ENCODE measurements at regions not wholly inside any gene's neighbourhood (a gene's known extent, or its start where the extent isn't known, plus 50 kb on each side); places are given as distances from the start of the nearest gene placed in this dataset.

DNA sequence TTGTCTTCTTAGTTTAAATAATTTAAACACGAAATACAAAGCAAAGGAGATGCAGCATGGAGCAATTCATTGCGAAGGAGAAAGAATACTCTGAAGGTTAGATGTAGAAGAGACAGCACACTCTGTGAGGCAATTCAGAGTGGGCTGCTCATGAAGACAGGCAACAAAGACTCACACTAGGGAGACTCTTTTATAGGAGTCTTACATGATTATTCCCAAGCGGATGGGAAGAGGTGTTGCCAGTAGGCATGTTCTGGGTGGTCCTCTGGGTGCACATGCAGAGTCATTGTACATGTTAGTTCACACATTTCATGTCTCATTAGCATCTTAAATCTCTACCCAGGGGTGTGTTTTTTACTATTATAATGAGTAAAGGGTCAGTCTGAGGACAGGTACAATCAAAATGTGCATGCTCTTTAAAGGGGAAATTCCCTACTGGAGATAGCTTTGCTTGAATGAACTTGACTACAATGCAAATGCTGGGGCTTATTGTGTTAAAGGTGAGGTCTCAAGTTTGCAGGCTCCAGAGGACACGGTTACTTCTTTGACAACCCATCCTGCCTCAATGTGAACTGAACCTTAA lies 275.5 kb downstream of the CDH19 start:
- no peak for TF ChIP-seq EZH2 (IDR thresholded peaks at IDR 0.05; ENCODE audit: borderline replicate concordance, low read length)
- TF ChIP-seq CTCF (IDR thresholded peaks at IDR 0.05; ENCODE audit: low read length), result no peak
- Histone ChIP-seq H3K9me3 (ENCODE audit: low read length) (no peaks in the 10 kb centered on the region), H3K36me3 (ENCODE audit: insufficient read depth, low read length) (no peaks in the 10 kb centered on the region), H4K20me1 (ENCODE audit: insufficient read depth, low read length) (no peaks in the 10 kb centered on the region), H3K4me1 (ENCODE audit: insufficient read depth, low read length, severe bottlenecking) (no peaks in the 10 kb centered on the region), H3K79me2 (ENCODE audit: insufficient read depth, low read length) (no peaks in the 10 kb centered on the region), H3K27ac (ENCODE audit: low read depth, low read length, poor library complexity, severe bottlenecking) (no peak overlapping the region), H3F3A (ENCODE audit: insufficient read depth, low read length) (no peaks in the 10 kb centered on the region), H3K4me3 (ENCODE audit: low read depth, low read length, poor library complexity, severe bottlenecking) (no peak overlapping the region), H3K9ac (ENCODE audit: low read length) (no peak overlapping the region), H3K9me2 (ENCODE audit: low read depth, low read length) (no peaks in the 10 kb centered on the region), H2AFZ (ENCODE audit: low read length) (no peak overlapping the region), H3K27me3 (ENCODE audit: insufficient read depth, low read length) (no peaks in the 10 kb centered on the region), H3K4me2 (ENCODE audit: low read length) (no peak overlapping the region)

DNA sequence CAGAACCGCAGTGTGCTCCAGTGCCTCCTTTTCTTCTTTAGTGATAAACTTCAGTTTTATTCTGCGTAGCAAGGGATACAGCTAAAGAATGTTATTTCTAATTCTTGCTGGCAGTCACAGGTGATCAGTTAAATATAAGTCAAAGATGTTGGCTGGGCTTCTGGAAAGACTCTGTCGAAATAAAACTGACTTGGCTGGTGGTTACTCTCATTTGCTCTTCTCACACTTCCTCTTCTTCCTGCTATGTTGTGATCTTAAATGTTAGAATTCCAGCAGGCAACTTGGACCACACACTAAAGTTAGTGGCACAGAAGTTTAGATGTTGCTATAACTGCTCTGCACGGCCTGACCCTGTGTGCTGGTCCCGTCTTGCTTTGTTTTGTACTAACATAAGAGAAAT lies 278.6 kb downstream of the CDH19 start:
- H4K20me1 ChIP-seq (ENCODE audit: insufficient read depth, low read length), result no peaks in the 10 kb centered on the region

GRCh38 chr18:66324616-66325015 lies 279.3 kb downstream of the CDH19 start:
- H3K36me3 ChIP-seq (ENCODE audit: insufficient read depth, low read length), result no peaks in the 10 kb centered on the region
- H3K4me3 ChIP-seq (ENCODE audit: low read depth, low read length, poor library complexity, severe bottlenecking), result no peak overlapping the region
- no peaks in the 10 kb centered on the region for H3F3A ChIP-seq (ENCODE audit: insufficient read depth, low read length)
- no peaks in the 10 kb centered on the region for H3K27me3 ChIP-seq (ENCODE audit: insufficient read depth, low read length)
- no peaks in the 10 kb centered on the region for H3K9me3 ChIP-seq (ENCODE audit: low read length)
- no peaks in the 10 kb centered on the region for H3K9me2 ChIP-seq (ENCODE audit: low read depth, low read length)
- no peak overlapping the region for H3K4me2 ChIP-seq (ENCODE audit: low read length)
- no peak overlapping the region for H3K27ac ChIP-seq (ENCODE audit: low read depth, low read length, poor library complexity, severe bottlenecking)
- no peaks in the 10 kb centered on the region for H4K20me1 ChIP-seq (ENCODE audit: insufficient read depth, low read length)
- TF ChIP-seq CTCF (IDR thresholded peaks at IDR 0.05; ENCODE audit: low read length), result no peak
- TF ChIP-seq EZH2 (IDR thresholded peaks at IDR 0.05; ENCODE audit: borderline replicate concordance, low read length), result no peak
- H3K79me2 ChIP-seq (ENCODE audit: insufficient read depth, low read length), result no peaks in the 10 kb centered on the region
- H3K4me1 ChIP-seq (ENCODE audit: insufficient read depth, low read length, severe bottlenecking), result no peaks in the 10 kb centered on the region
- H3K9ac ChIP-seq (ENCODE audit: low read length), result no peak overlapping the region
- no peak overlapping the region for H2AFZ ChIP-seq (ENCODE audit: low read length)

More for the DNA sequence above, 278.6 kb downstream of the CDH19 start:
- no peaks in the 10 kb centered on the region for H3K9me2 ChIP-seq (ENCODE audit: low read depth, low read length)
- TF ChIP-seq CTCF (IDR thresholded peaks at IDR 0.05; ENCODE audit: low read length), result no peak
- TF ChIP-seq EZH2 (IDR thresholded peaks at IDR 0.05; ENCODE audit: borderline replicate concordance, low read length), result no peak
- H3K9me3 ChIP-seq (ENCODE audit: low read length), result no peaks in the 10 kb centered on the region
- no peak overlapping the region for H3K4me3 ChIP-seq (ENCODE audit: low read depth, low read length, poor library complexity, severe bottlenecking)
- H3F3A ChIP-seq (ENCODE audit: insufficient read depth, low read length), result no peaks in the 10 kb centered on the region
- H3K27ac ChIP-seq (ENCODE audit: low read depth, low read length, poor library complexity, severe bottlenecking), result no peak overlapping the region
- no peak overlapping the region for H3K4me2 ChIP-seq (ENCODE audit: low read length)
- H3K27me3 ChIP-seq (ENCODE audit: insufficient read depth, low read length), result no peaks in the 10 kb centered on the region
- no peaks in the 10 kb centered on the region for H3K79me2 ChIP-seq (ENCODE audit: insufficient read depth, low read length)
- no peaks in the 10 kb centered on the region for H3K36me3 ChIP-seq (ENCODE audit: insufficient read depth, low read length)
- H2AFZ ChIP-seq (ENCODE audit: low read length), result no peak overlapping the region
- no peak overlapping the region for H3K9ac ChIP-seq (ENCODE audit: low read length)
- no peaks in the 10 kb centered on the region for H3K4me1 ChIP-seq (ENCODE audit: insufficient read depth, low read length, severe bottlenecking)

Data from OCI-LY1 (cell line).